HepG2 (cell line): ENCODE measurements at regions not wholly inside any gene's neighbourhood (a gene's known extent, or its start where the extent isn't known, plus 50 kb on each side); places are given as distances from the start of the nearest gene placed in this dataset.

Experiments
- ATAC-seq: fragments of 200-7000 bp; cut with Tn5 transposase; 3 replicates; pipeline ENCODE4 v1.9.1; 2020; ENCODE audit warnings: mild to moderate bottlenecking, moderate library complexity
- BruUV-seq: library from RNA; stranded (reverse); fragments of 400-500 nt; replicated peaks from 2 replicates; lab custom pipeline; 2021; lab: Mats Ljungman, UMichigan
- CTCF ChIA-PET: fragments of 300-600 bp; formaldehyde crosslinking; extraction: SDS; loops from one replicate; lab custom pipeline; 2021; ENCODE audit warnings: low total read pairs, inconsistent platforms, low intra/inter-chr PET ratio; lab: Yijun Ruan, JAX
- POLR2A ChIA-PET: fragments of 350-600 bp; sonication (Branson Sonifier 250); formaldehyde crosslinking; loops from one replicate; lab custom pipeline; 2020; ENCODE audit warnings: antibody characterized with exemption, inconsistent platforms; lab: Yijun Ruan, JAX
- DNase-seq: peaks from one replicate; pipeline ENCODE4 v3.0.0-alpha.2; 2015; ENCODE audit warnings: low spot score
- FAIRE-seq: peaks from 3 replicates; lab custom pipeline; 2011; peaks lifted over from hg19 to GRCh38; lab: Jason Lieb, UNC
- H2AFZ ChIP-seq: one replicate; pipeline ENCODE4 v1.6.1; 2011; ENCODE audit warnings: low read length, inconsistent platforms
- H3K27ac ChIP-seq: fragments of 300-600 bp; 3 replicates; pipeline ENCODE4 v1.8.0; 2011; ENCODE audit warnings: mixed run types, mild to moderate bottlenecking, mixed read lengths, low read length, inconsistent platforms; ENCODE audit not compliant: insufficient read depth; ENCODE audit errors: extremely low read length
- H3K27me3 ChIP-seq, 2 experiments: fragments of 200-600 bp in 1 of 2; 2 replicates in 1 of 2; 3 replicates in 1 of 2; pipeline versions ENCODE4 v1.6.0 to v1.8.0; 2011; ENCODE audit warnings: low read length in 2 of 2, mild to moderate bottlenecking in 2 of 2, moderate library complexity in 2 of 2, inconsistent platforms in 1 of 2; ENCODE audit not compliant: insufficient read depth in 2 of 2, control insufficient read depth in 1 of 2
- H3K36me3 ChIP-seq, 2 experiments: fragments of 200-600 bp in 1 of 2; replicated peaks in 1 of 2; 2 replicates in 1 of 2; 3 replicates in 1 of 2; pipeline versions ENCODE4 v1.5.1 to v1.8.0; 2011; ENCODE audit warnings: low read length in 2 of 2, inconsistent platforms in 1 of 2; ENCODE audit not compliant: insufficient read depth in 2 of 2, control insufficient read depth in 1 of 2
- H3K4me1 ChIP-seq: 2 replicates; pipeline ENCODE4 v1.5.1; 2012; ENCODE audit warnings: low read length, inconsistent platforms; ENCODE audit not compliant: insufficient read depth
- H3K4me2 ChIP-seq: 2 replicates; pipeline ENCODE4 v1.6.0; 2011; ENCODE audit warnings: low read depth, low read length, inconsistent platforms
- H3K4me3 ChIP-seq, 3 experiments: fragments of 200-600 bp in 1 of 3; sonication (generic), shearing (Covaris generic) in 1 of 3; replicated peaks in 1 of 3; 2 replicates each; pipeline ENCODE4 v1.5.1; 2011 to 2016; ENCODE audit warnings: low read length in 3 of 3, inconsistent platforms in 2 of 3, low read depth in 2 of 3, mild to moderate bottlenecking in 2 of 3, control low read depth in 1 of 3, mixed read lengths in 1 of 3; ENCODE audit not compliant: insufficient read depth in 1 of 3
- H3K79me2 ChIP-seq: one replicate; pipeline ENCODE4 v1.6.1; 2011; ENCODE audit warnings: low read length, inconsistent platforms; ENCODE audit not compliant: insufficient read depth
- H3K9ac ChIP-seq: 2 replicates; pipeline ENCODE4 v1.6.0; 2011; ENCODE audit warnings: mild to moderate bottlenecking, low read depth, low read length, inconsistent platforms; ENCODE audit not compliant: insufficient read depth
- H3K9me3 ChIP-seq: 2 replicates; pipeline ENCODE4 v1.5.1; 2012; ENCODE audit warnings: mild to moderate bottlenecking, low read length
- H4K20me1 ChIP-seq: 2 replicates; pipeline ENCODE4 v1.6.0; 2011; ENCODE audit warnings: inconsistent platforms, mild to moderate bottlenecking, low read length, moderate library complexity; ENCODE audit not compliant: insufficient read depth
- CENPBD1 ChIP-seq: sonication (generic); formaldehyde crosslinking; IDR thresholded peaks from 2 replicates; pipeline ENCODE4 v1.8.0; 2022; ENCODE audit warnings: missing genetic modification reagents, low read depth, mild to moderate bottlenecking, borderline replicate concordance
- EHMT2 ChIP-seq: fragments of 200-600 bp; sonication (generic); IDR thresholded peaks from 2 replicates; pipeline ENCODE4 v1.7.0; 2017; ENCODE audit warnings: antibody characterized with exemption, low read depth, low read length, borderline replicate concordance
- EZH2 ChIP-seq: conservative IDR thresholded peaks from 2 replicates; pipeline ENCODE4 v1.6.1; 2012; ENCODE audit warnings: mild to moderate bottlenecking, low read depth, low read length, moderate library complexity
- FOXA3 ChIP-seq: IDR thresholded peaks from 2 replicates; pipeline ENCODE4 v1.6.1; 2016; ENCODE audit warnings: missing genetic modification reagents, missing compliant biosample characterization
- NCOA5 ChIP-seq: sonication (generic); formaldehyde crosslinking; IDR thresholded peaks from 2 replicates; pipeline ENCODE4 v1.4.0; 2020; ENCODE audit warnings: missing genetic modification reagents
- NR1H2 ChIP-seq: sonication (generic); formaldehyde crosslinking; IDR thresholded peaks from 2 replicates; pipeline ENCODE4 v1.8.1; 2022; ENCODE audit warnings: low read depth, missing genetic modification reagents, borderline replicate concordance
- NR2F2 ChIP-seq: IDR thresholded peaks from 2 replicates; pipeline ENCODE4 v1.6.1; 2012; ENCODE audit warnings: low read depth, inconsistent platforms, borderline replicate concordance
- SSRP1 ChIP-seq: IDR thresholded peaks from 2 replicates; pipeline ENCODE4 v1.6.1; 2016; ENCODE audit warnings: control low read depth
- TARDBP ChIP-seq: sonication (generic); formaldehyde crosslinking; IDR thresholded peaks from 2 replicates; pipeline ENCODE4 v1.8.0; 2022; ENCODE audit warnings: mild to moderate bottlenecking, missing genetic modification reagents
- YY1 ChIP-seq: IDR thresholded peaks from 2 replicates; pipeline ENCODE4 v1.6.1; 2011; ENCODE audit warnings: low read length, low read depth, moderate library complexity, mild to moderate bottlenecking; ENCODE audit not compliant: insufficient read depth, insufficient replicate concordance
- ZBTB42 ChIP-seq: sonication (generic); formaldehyde crosslinking; IDR thresholded peaks from 2 replicates; pipeline ENCODE4 v1.5.0; 2020; ENCODE audit warnings: mild to moderate bottlenecking, missing genetic modification reagents
- ZMYM3 ChIP-seq: sonication (generic); formaldehyde crosslinking; IDR thresholded peaks from 2 replicates; pipeline ENCODE4 v1.5.1; 2020; ENCODE audit warnings: mild to moderate bottlenecking, missing genetic modification reagents
- ZNF20 ChIP-seq: sonication (generic); formaldehyde crosslinking; IDR thresholded peaks from 2 replicates; pipeline ENCODE4 v1.4.0; 2020; ENCODE audit warnings: mild to moderate bottlenecking, moderate library complexity, missing genetic modification reagents
- ZNF33A ChIP-seq: sonication (generic); formaldehyde crosslinking; IDR thresholded peaks from 2 replicates; pipeline ENCODE4 v1.5.1; 2020; ENCODE audit warnings: missing genetic modification reagents, mild to moderate bottlenecking, moderate library complexity, borderline replicate concordance
- ZNF768 ChIP-seq: sonication (generic); formaldehyde crosslinking; IDR thresholded peaks from 2 replicates; pipeline ENCODE4 v1.4.0; 2020; ENCODE audit warnings: missing genetic modification reagents
- WGBS: methylation state at CpG from one replicate; pipeline ENCODE4 v1.1.6; 2017; ENCODE audit warnings: low lambda C conversion rate; 5-methylcytosine and 5-hydroxymethylcytosine counted together
- in situ Hi-C: cut with HindIII; loops from 2 replicates; pipeline ENCODE4 v1.10.0; 2017; ENCODE audit warnings: low pct_unique_long_range_greater_than_20kb; ENCODE audit not compliant: extremely low pct_ligation_motif_present
- intact Hi-C: fragments of 100-400 bp; cut with micrococcal nuclease; formaldehyde crosslinking; loops from one replicate; pipeline ENCODE4 v1.10.0; 2022; ENCODE audit not compliant: unreplicated experiment

- no peaks in the 10 kb centered on the region for H3K9me3 ChIP-seq
- H3K27ac ChIP-seq: no peak overlapping the region
- no peak for FAIRE-seq
- ChIA-PET CTCF (no interaction called here), POLR2A (no interaction called here)
- H3K9ac ChIP-seq: no peak overlapping the region
- H3K27me3 ChIP-seq: peaks cover 1 to 21% of the 10 kb centered on the region in 2 experiments; a peak in 3 of 5 replicates
- H4K20me1 ChIP-seq: no peaks in the 10 kb centered on the region
- no peak overlapping the region for H3K4me2 ChIP-seq
- no TSS peak for BruUV-seq
- no peak for ATAC-seq
- TF ChIP-seq NCOA5 (CRISPR knock-in tag) (no peak), NR1H2 (CRISPR knock-in tag) (no peak), FOXA3 (CRISPR knock-in tag) (no peak), NR2F2 (no peak), SSRP1 (CRISPR knock-in tag) (no peak), CENPBD1 (CRISPR knock-in tag) (no peak), ZNF20 (CRISPR knock-in tag) (no peak), ZNF768 (CRISPR knock-in tag) (no peak)
- WGBS: 62% methylated on average over 11 of the region's 11 CpGs
- no peak overlapping the region for H3K4me3 ChIP-seq
- intact Hi-C loops (no loop called here), in situ Hi-C loops (no loop called here)
- no peaks in the 10 kb centered on the region for H3K4me1 ChIP-seq
- H3K36me3 ChIP-seq: no peaks in the 10 kb centered on the region
- no peaks in the 10 kb centered on the region for H3K79me2 ChIP-seq
- DNase-seq: no peak
- no peak overlapping the region for H2AFZ ChIP-seq
Measured at GRCh38 chr10:33553748-33554571, 219.5 kb upstream of the NRP1 start.

- no peak for DNase-seq
- H3K79me2 ChIP-seq: no peaks in the 10 kb centered on the region
- FAIRE-seq: no peak
- H3K9me3 ChIP-seq: no peaks in the 10 kb centered on the region
- H4K20me1 ChIP-seq: no peaks in the 10 kb centered on the region
- H3K27ac ChIP-seq: no peak overlapping the region
- BruUV-seq: no TSS peak
- H3K4me3 ChIP-seq: no peak overlapping the region
- no peak overlapping the region for H3K9ac ChIP-seq
- 53% methylated on average over 4 of the region's 4 CpGs for WGBS
- no peaks in the 10 kb centered on the region for H3K4me1 ChIP-seq
- CTCF ChIA-PET: no interaction called here
- H3K27me3 ChIP-seq: peaks cover 1 to 21% of the 10 kb centered on the region in 2 experiments; a peak in 3 of 5 replicates
- intact Hi-C loops: no loop called here
- ATAC-seq: no peak
- POLR2A ChIA-PET: no interaction called here
- no peak overlapping the region for H2AFZ ChIP-seq
- H3K36me3 ChIP-seq: no peaks in the 10 kb centered on the region
- in situ Hi-C loops: no loop called here
- no peak overlapping the region for H3K4me2 ChIP-seq
- no peak for TF ChIP-seq ZBTB42
- TF ChIP-seq ZMYM3 (CRISPR knock-in tag): no peak
- no peak for TF ChIP-seq EHMT2
- TF ChIP-seq ZNF33A (CRISPR knock-in tag): no peak
- TF ChIP-seq TARDBP (CRISPR knock-in tag): no peak
- no peak for TF ChIP-seq EZH2
- TF ChIP-seq YY1: no peak
Measured at GRCh38 chr10:33552290-33552689, 217.8 kb upstream of the NRP1 start.
